GM13976 (cell line): ENCODE measurements at regions not wholly inside any gene's neighbourhood (a gene's known extent, or its start where the extent isn't known, plus 50 kb on each side); places are given as distances from the start of the nearest gene placed in this dataset.

Experiments used
- DNase-seq: peaks from one replicate; pipeline ENCODE4 v3.0.0; 2012; ENCODE audit warnings: low spot score
- CTCF ChIP-seq: IDR thresholded peaks from 2 replicates; pipeline ENCODE4 v1.5.1; 2012; ENCODE audit warnings: borderline replicate concordance, mild to moderate bottlenecking; ENCODE audit not compliant: insufficient read depth; ENCODE audit errors: extremely low read depth, missing control alignments, control extremely low read depth
- in situ Hi-C: fragments of 300-500 bp; cut with MboI; formaldehyde crosslinking; loops from one replicate; pipeline ENCODE4 v1.12.0; 2022; ENCODE audit warnings: low sequenced_read_pairs, mixed read lengths, inconsistent platforms; ENCODE audit not compliant: unreplicated experiment

GRCh38 chr12:5134861-5135525, 91.3 kb downstream of the KCNA5 start:
- in situ Hi-C loops = no loop called here
- no peak for DNase-seq
- no peak for TF ChIP-seq CTCF

- in situ Hi-C loops = no loop called here
- no peak for DNase-seq
- no peak for TF ChIP-seq CTCF
These were observed 94.6 kb downstream of the KCNA5 start for GRCh38 chr12:5138256-5138655.

GRCh38 chr12:5138845-5139244, 95.2 kb downstream of the KCNA5 start:
- in situ Hi-C loops = no loop called here
- no peak for TF ChIP-seq CTCF
- no peak for DNase-seq

GRCh38 chr12:5139751-5140150, 96.1 kb downstream of the KCNA5 start:
- DNase-seq = no peak
- TF ChIP-seq CTCF = no peak
- in situ Hi-C loops = no loop called here

- no peak for TF ChIP-seq CTCF
- in situ Hi-C loops = no loop called here
- DNase-seq = no peak
These were observed 96.5 kb downstream of the KCNA5 start for GRCh38 chr12:5140190-5140589.

- no peak for TF ChIP-seq CTCF
- DNase-seq = no peak
- in situ Hi-C loops = no loop called here
These were observed 105.2 kb downstream of the KCNA5 start for GRCh38 chr12:5148880-5149279.
